Effector CD8-positive, alpha-beta T cell (primary cell): ENCODE measurements at regions not wholly inside any gene's neighbourhood (a gene's known extent, or its start where the extent isn't known, plus 50 kb on each side); places are given as distances from the start of the nearest gene placed in this dataset.

Source experiments
- DNase-seq: peaks from one replicate; lab custom pipeline; 2025; lab: John Stamatoyannopoulos, UW

DNA sequence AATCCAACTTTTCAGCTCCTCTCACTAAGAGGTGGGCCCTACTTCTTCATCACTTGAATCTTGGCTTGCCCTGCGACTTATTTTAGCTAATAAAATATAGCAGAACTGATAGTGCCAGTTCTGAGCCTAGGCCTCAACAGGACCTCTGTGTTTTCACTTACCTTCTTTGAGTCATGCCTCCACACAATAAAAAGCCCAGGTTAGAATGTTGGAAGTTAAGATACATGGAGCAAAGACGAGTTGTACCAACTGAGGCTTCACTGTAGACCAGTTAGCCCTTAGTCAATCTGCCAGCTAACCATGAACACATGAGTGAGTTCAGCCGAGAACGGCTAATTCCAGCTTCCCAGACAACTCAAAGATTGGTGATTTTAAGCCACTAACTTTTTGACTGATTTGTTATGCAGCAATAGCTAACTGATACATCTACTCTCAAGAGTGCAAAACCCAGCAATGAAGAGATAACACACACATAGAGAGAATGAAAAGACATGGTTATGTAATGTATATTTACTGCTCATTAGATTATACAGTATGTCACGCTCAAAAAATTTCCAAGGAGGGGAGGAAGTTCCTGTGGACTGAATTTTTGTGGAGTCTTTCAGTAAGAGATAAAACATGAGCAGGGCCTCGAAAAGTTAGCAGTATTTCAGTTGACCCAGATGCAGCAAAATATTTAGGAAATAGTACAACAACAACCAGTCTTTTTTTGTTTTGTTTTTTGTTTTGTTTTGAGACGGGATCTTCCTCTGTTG lies 181.1 kb downstream of the MYCN start:
- no peak for DNase-seq

GRCh38 chr2:16120591-16121180 lies 180.3 kb downstream of the MYCN start:
- no peak for DNase-seq

DNA sequence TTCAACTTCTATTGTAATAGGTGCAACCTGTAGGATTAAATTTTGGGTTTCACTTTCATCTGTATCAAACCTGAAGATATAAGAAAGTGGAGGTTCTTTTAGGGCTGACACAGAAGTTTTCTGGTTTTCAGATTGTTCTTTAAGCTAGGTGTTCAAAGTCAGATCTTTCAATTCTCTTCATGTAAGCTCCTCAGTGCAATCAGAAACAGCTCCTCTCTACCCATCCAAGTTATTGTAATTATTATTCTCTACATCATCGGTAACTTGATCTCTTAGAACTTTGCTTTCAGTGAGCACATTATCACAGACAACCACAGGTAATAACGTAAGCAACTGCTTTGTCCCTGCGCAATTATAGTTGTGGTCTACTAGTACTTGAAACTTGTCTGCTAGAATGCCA lies 179.4 kb downstream of the MYCN start:
- DNase-seq: no peak

DNA sequence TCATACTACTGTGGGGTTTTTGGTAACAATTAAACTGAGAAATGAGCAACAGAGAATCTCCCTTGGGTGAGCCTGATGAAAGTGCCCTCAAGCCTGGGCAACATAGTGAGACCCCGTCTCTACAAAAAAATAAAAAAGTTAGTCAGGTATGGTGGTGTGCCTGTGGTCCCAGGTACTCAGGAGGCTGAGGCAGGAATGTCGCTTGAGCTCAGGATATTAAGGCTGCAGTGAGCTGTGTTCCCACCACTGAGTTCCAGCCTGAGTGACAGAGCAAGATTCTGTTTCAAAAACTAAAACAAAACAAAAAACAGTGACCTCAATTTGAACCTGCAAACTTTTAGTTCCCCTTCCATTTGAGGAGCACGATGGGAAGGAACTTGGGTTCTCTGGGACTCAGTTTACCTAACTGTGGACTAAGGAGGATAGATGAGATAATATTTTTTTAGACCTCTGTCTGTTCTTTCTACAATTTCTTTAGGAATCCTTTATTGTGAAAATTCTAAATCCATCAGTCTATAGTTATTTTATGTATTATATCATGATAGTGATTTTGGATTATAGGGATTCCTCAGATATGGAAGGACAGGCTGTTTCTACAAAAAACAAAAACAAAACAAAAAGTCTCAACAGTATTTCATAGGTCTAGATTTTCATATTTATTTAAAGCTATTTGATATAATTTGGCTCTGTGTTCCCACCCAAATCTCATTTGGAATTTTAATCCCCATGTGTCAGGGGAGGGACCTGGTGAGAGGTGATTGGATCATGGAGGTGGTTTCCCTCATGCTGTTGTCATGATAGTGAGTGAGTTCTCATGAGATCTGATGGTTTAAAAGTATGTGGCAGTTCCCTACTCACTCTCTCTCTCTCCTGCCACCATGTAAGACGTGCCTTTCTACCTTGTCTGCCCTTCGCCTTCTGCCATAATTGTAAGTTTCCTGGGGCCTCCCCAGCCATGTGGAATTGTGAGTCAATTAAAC lies 178.6 kb downstream of the MYCN start:
- DNase-seq: no peak

GRCh38 chr2:16117791-16118610 lies 177.7 kb downstream of the MYCN start:
- DNase-seq: no peak

GRCh38 chr2:16117021-16117700 lies 176.8 kb downstream of the MYCN start:
- DNase-seq: no peak

- no peak for DNase-seq
These were observed 175.8 kb downstream of the MYCN start for GRCh38 chr2:16115881-16116830.

DNA sequence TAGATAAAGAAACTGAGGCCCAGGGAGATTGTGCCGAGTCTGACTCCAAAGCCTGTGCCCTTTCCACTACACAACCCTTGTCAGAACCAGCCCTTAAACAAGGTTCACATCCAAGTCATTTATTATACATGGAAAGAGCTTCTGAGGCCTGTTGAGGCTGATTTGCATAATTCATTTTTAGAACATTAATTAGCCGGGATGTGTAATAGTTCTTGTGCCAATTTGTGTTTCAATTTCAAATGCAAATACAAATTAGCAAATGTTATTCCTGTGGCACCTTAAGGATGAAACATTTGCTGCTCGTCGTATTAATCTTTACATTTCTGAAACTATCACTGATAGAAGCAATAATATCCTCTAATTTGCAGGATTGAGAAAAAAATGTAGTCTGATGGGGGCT lies 174.9 kb downstream of the MYCN start:
- no peak for DNase-seq

GRCh38 chr2:16114836-16115235 lies 174.5 kb downstream of the MYCN start:
- DNase-seq: no peak

GRCh38 chr2:16114070-16114469 lies 173.7 kb downstream of the MYCN start:
- no peak for DNase-seq

GRCh38 chr2:16113568-16113967 lies 173.2 kb downstream of the MYCN start:
- no peak for DNase-seq

GRCh38 chr2:16112972-16113560 lies 172.7 kb downstream of the MYCN start:
- DNase-seq: no peak

- DNase-seq: no peak
These were observed 172.1 kb downstream of the MYCN start for GRCh38 chr2:16112251-16112971.

DNA sequence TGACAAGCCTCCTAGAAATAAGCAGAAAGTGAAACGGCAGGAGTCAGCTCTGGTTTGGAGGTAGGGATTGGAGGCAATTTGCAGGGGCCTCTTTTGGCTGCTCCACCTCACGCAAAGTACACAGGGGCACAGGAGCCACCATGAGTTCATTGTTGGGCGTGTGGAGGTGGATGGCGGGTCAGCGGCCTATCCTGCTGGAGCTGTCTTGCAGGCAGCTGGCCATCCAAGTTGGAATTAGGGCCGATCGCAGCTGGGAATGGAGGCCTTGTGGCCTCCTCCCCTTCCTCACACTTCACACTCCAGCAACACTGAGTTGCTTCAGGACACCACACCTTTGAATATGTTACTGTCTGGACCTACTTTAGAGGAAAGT lies 171.5 kb downstream of the MYCN start:
- no peak for DNase-seq

DNA sequence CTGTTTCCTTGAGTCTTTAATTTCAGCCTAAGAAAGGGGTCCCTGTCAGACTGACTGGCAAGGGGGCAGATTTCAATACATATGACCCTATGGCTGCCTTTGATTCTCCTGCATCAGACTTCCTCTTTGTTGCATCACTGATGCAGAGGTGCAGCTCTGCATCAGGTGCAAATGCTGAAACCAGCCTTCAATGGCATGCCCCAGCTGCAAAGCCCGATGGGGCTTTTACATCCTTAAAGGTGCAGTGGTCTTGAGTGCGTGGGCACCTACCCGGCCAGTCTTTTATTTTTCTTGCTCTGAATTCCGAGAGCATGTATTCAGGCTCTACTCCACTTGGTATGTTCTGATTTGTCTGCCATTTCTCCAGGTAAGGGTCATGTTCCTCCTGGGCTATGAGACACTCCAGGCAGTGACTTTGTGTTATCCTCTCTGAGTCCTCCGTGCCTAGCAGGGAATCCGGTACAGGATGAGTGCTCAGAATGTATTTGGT lies 169.5 kb downstream of the MYCN start:
- DNase-seq: no peak

GRCh38 chr2:16109368-16109820 lies 169.0 kb downstream of the MYCN start:
- no peak for DNase-seq

GRCh38 chr2:16107246-16107645 lies 166.9 kb downstream of the MYCN start:
- DNase-seq: no peak

GRCh38 chr2:16106619-16107018 lies 166.3 kb downstream of the MYCN start:
- no peak for DNase-seq
